GM23338 (cell line): ENCODE measurements at regions not wholly inside any gene's neighbourhood (a gene's known extent, or its start where the extent isn't known, plus 50 kb on each side); places are given as distances from the start of the nearest gene placed in this dataset.

Experiments
- ATAC-seq: fragments of 200-7000 bp; cut with Tn5 transposase; 3 replicates; pipeline ENCODE4 v1.9.1; 2020
- DNase-seq: peaks from one replicate; pipeline ENCODE4 v3.0.0-alpha.2; 2015; ENCODE audit warnings: low spot score
- H2AFZ ChIP-seq: fragments of 200-600 bp; sonication (generic); 2 replicates; pipeline ENCODE4 v1.8.0; 2016; ENCODE audit warnings: antibody characterized with exemption, mild to moderate bottlenecking, moderate library complexity
- H3F3A ChIP-seq: fragments of 200-600 bp; sonication (generic); replicated peaks from 2 replicates; pipeline ENCODE4 v1.8.0; 2017; ENCODE audit warnings: antibody characterized with exemption, mixed run types, low read depth
- H3K27ac ChIP-seq: fragments of 200-600 bp; sonication (generic); 2 replicates; pipeline ENCODE4 v1.6.1; 2016; ENCODE audit warnings: low read depth
- H3K27me3 ChIP-seq: fragments of 200-600 bp; sonication (generic); 2 replicates; pipeline ENCODE4 v1.8.0; 2016; ENCODE audit warnings: mild to moderate bottlenecking, mixed run types, moderate library complexity; ENCODE audit not compliant: insufficient read depth
- H3K36me3 ChIP-seq: fragments of 200-600 bp; sonication (generic); 2 replicates; pipeline ENCODE4 v1.8.0; 2016; ENCODE audit warnings: mild to moderate bottlenecking; ENCODE audit not compliant: insufficient read depth
- H3K4me1 ChIP-seq: fragments of 200-600 bp; sonication (generic); 2 replicates; pipeline ENCODE4 v1.8.0; 2016; ENCODE audit warnings: mild to moderate bottlenecking, moderate library complexity; ENCODE audit not compliant: insufficient read depth
- H3K4me2 ChIP-seq: fragments of 200-600 bp; sonication (generic); 2 replicates; pipeline ENCODE4 v1.7.1; 2017; ENCODE audit warnings: mixed run types
- H3K4me3 ChIP-seq: fragments of 200-600 bp; sonication (generic); 2 replicates; pipeline ENCODE4 v1.6.1; 2016; ENCODE audit warnings: mixed run types
- H3K79me2 ChIP-seq: fragments of 200-600 bp; sonication (generic); replicated peaks from 2 replicates; pipeline ENCODE4 v1.8.0; 2017; ENCODE audit warnings: mild to moderate bottlenecking; ENCODE audit not compliant: insufficient read depth
- H3K9me2 ChIP-seq: fragments of 200-600 bp; sonication (generic); 2 replicates; pipeline ENCODE4 v1.8.0; 2017; ENCODE audit not compliant: insufficient read depth
- H4K20me1 ChIP-seq: fragments of 200-600 bp; sonication (generic); replicated peaks from 2 replicates; pipeline ENCODE4 v1.8.0; 2017; ENCODE audit warnings: mild to moderate bottlenecking; ENCODE audit not compliant: insufficient read depth
- H3K27ac Mint-ChIP-seq: 2 replicates; pipeline ENCODE4 v1.8.0; 2020; ENCODE audit warnings: inconsistent platforms, mild to moderate bottlenecking, moderate library complexity, mixed read lengths
- H3K27me3 Mint-ChIP-seq: 3 replicates; pipeline ENCODE4 v1.8.0; 2022; ENCODE audit warnings: low read depth, mild to moderate bottlenecking, moderate library complexity, mixed read lengths, inconsistent platforms; ENCODE audit not compliant: insufficient read depth, poor library complexity
- H3K36me3 Mint-ChIP-seq: 3 replicates; pipeline ENCODE4 v1.8.0; 2021; ENCODE audit warnings: low read depth, mild to moderate bottlenecking, inconsistent platforms, moderate library complexity, mixed read lengths
- H3K4me1 Mint-ChIP-seq: 3 replicates; pipeline ENCODE4 v1.8.0; 2020; ENCODE audit warnings: mild to moderate bottlenecking, inconsistent platforms, mixed read lengths
- H3K4me3 Mint-ChIP-seq: 3 replicates; pipeline ENCODE4 v1.8.0; 2021; ENCODE audit warnings: moderate library complexity, mild to moderate bottlenecking, inconsistent platforms, mixed read lengths
- H3K9me3 Mint-ChIP-seq: 3 replicates; pipeline ENCODE4 v1.8.0; 2020; ENCODE audit warnings: moderate library complexity, mild to moderate bottlenecking, inconsistent platforms, mixed read lengths
- NANOG ChIP-seq: IDR thresholded peaks from 2 replicates; pipeline ENCODE4 v1.6.1; 2016; ENCODE audit warnings: antibody characterized with exemption, borderline replicate concordance
- POLR2AphosphoS5 ChIP-seq: IDR thresholded peaks from 2 replicates; pipeline ENCODE4 v1.6.1; 2016; ENCODE audit warnings: antibody characterized with exemption, low read depth
- ZNF114 ChIP-seq: fragments of 250-450 bp; sonication (Bioruptor Pico); IDR thresholded peaks from 2 replicates; pipeline ENCODE4 v1.5.0; 2020; ENCODE audit warnings: mild to moderate bottlenecking, moderate library complexity
- ZNF331 ChIP-seq: fragments of 250-450 bp; sonication (Bioruptor Pico); IDR thresholded peaks from 2 replicates; pipeline ENCODE4 v1.5.0; 2020; ENCODE audit warnings: low read depth, mild to moderate bottlenecking, moderate library complexity
- TF ChIP-seq, protein P1 (sequence below), 2 experiments: fragments of 200-600 bp in 1 of 2; sonication (generic) in 1 of 2; conservative IDR thresholded peaks; 2 replicates each; pipeline versions ENCODE4 v1.5.1 to v1.6.1; 2016 to 2017; ENCODE audit warnings: antibody characterized with exemption in 2 of 2, low read depth in 2 of 2, mild to moderate bottlenecking in 2 of 2, moderate library complexity in 1 of 2
- TF ChIP-seq, protein P2 (sequence below): IDR thresholded peaks from 2 replicates; pipeline ENCODE4 v1.6.1; 2016; ENCODE audit warnings: antibody characterized with exemption
- TF ChIP-seq, protein P3 (sequence below): IDR thresholded peaks from one replicate; pipeline ENCODE4 v1.6.1; 2018; ENCODE audit warnings: antibody characterized with exemption; ENCODE audit not compliant: unreplicated experiment

DNA sequence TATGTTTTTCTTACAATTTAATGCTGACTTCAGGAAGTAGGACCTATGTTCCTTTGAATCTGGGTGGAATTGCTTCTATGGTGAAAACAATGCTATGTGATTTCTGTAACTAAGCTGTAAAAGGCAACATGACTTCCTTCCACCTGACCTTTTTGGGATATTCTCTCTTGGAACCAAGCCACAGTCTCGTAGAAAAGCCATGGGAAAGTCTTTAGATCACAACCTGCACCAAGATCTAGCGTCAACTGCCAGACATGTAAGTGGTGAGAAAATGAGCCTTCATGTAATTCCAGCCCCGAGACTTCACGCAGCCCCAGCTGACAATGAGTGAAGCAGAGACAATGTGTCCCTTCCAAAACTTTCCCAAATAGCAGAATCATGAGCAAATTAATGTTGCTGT, 297.0 kb upstream of the DCAF8L1 start:
- TF ChIP-seq, protein P1, sequence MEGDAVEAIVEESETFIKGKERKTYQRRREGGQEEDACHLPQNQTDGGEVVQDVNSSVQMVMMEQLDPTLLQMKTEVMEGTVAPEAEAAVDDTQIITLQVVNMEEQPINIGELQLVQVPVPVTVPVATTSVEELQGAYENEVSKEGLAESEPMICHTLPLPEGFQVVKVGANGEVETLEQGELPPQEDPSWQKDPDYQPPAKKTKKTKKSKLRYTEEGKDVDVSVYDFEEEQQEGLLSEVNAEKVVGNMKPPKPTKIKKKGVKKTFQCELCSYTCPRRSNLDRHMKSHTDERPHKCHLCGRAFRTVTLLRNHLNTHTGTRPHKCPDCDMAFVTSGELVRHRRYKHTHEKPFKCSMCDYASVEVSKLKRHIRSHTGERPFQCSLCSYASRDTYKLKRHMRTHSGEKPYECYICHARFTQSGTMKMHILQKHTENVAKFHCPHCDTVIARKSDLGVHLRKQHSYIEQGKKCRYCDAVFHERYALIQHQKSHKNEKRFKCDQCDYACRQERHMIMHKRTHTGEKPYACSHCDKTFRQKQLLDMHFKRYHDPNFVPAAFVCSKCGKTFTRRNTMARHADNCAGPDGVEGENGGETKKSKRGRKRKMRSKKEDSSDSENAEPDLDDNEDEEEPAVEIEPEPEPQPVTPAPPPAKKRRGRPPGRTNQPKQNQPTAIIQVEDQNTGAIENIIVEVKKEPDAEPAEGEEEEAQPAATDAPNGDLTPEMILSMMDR (conservative IDR thresholded peaks at IDR 0.05; ENCODE audit: low read depth in 2 of 2): no peak
- Mint-ChIP-seq H3K4me3 (no peak overlapping the region), H3K4me1 (peaks cover 3% of the 10 kb centered on the region; the same call in 1 of the 3 replicates), H3K9me3 (no peaks in the 10 kb centered on the region), H3K27me3 (no peaks in the 10 kb centered on the region), H3K36me3 (no peaks in the 10 kb centered on the region), H3K27ac (no peak overlapping the region)
- ATAC-seq (no peak), DNase-seq (no peak)
- Histone ChIP-seq H3K9me2 (no peaks in the 10 kb centered on the region), H3K4me2 (no peak overlapping the region), H2AFZ (no peak overlapping the region), H3K4me1 (no peaks in the 10 kb centered on the region), H3K27ac (no peak overlapping the region), H3F3A (no peaks in the 10 kb centered on the region), H3K27me3 (no peaks in the 10 kb centered on the region), H3K4me3 (no peak overlapping the region), H3K79me2 (no peaks in the 10 kb centered on the region), H3K36me3 (no peaks in the 10 kb centered on the region), H4K20me1 (no peaks in the 10 kb centered on the region)

DNA sequence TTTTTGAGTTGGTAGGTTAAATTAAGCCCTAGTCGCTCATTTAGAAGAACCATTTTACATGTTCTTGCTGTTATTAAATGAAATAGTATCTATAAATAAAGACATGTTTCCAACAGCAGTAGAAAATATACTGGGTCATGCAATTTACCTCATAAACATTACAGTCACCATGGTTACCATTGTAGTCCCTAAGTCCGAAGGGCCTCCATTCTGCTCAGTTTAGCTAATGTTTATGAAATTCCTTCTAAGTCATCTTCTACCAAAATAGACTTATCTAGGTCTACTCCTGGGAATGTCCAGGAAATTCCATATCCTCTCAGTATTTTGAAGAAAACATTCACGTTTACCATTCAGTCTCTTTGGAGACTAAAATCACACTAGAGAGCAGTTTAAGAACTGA, 292.5 kb upstream of the DCAF8L1 start:
- no peaks in the 10 kb centered on the region for H3K9me2 ChIP-seq
- TF ChIP-seq, protein P1 (conservative IDR thresholded peaks at IDR 0.05; ENCODE audit: low read depth in 2 of 2): no peak
- TF ChIP-seq, protein P2, sequence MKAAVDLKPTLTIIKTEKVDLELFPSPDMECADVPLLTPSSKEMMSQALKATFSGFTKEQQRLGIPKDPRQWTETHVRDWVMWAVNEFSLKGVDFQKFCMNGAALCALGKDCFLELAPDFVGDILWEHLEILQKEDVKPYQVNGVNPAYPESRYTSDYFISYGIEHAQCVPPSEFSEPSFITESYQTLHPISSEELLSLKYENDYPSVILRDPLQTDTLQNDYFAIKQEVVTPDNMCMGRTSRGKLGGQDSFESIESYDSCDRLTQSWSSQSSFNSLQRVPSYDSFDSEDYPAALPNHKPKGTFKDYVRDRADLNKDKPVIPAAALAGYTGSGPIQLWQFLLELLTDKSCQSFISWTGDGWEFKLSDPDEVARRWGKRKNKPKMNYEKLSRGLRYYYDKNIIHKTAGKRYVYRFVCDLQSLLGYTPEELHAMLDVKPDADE: no peak
- TF ChIP-seq POLR2AphosphoS5 (no peak), NANOG (no peak), ZNF331 (CRISPR knock-in tag) (no peak), ZNF114 (no peak)
- TF ChIP-seq, protein P3, sequence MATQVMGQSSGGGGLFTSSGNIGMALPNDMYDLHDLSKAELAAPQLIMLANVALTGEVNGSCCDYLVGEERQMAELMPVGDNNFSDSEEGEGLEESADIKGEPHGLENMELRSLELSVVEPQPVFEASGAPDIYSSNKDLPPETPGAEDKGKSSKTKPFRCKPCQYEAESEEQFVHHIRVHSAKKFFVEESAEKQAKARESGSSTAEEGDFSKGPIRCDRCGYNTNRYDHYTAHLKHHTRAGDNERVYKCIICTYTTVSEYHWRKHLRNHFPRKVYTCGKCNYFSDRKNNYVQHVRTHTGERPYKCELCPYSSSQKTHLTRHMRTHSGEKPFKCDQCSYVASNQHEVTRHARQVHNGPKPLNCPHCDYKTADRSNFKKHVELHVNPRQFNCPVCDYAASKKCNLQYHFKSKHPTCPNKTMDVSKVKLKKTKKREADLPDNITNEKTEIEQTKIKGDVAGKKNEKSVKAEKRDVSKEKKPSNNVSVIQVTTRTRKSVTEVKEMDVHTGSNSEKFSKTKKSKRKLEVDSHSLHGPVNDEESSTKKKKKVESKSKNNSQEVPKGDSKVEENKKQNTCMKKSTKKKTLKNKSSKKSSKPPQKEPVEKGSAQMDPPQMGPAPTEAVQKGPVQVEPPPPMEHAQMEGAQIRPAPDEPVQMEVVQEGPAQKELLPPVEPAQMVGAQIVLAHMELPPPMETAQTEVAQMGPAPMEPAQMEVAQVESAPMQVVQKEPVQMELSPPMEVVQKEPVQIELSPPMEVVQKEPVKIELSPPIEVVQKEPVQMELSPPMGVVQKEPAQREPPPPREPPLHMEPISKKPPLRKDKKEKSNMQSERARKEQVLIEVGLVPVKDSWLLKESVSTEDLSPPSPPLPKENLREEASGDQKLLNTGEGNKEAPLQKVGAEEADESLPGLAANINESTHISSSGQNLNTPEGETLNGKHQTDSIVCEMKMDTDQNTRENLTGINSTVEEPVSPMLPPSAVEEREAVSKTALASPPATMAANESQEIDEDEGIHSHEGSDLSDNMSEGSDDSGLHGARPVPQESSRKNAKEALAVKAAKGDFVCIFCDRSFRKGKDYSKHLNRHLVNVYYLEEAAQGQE: no peak
- Mint-ChIP-seq H3K4me3 (no peak overlapping the region), H3K36me3 (no peaks in the 10 kb centered on the region), H3K4me1 (no peaks in the 10 kb centered on the region), H3K9me3 (no peaks in the 10 kb centered on the region), H3K27me3 (no peaks in the 10 kb centered on the region), H3K27ac (no peak overlapping the region)
- no peaks in the 10 kb centered on the region for H3K36me3 ChIP-seq
- H3K4me2 ChIP-seq: no peak overlapping the region
- no peaks in the 10 kb centered on the region for H3K79me2 ChIP-seq
- H4K20me1 ChIP-seq: no peaks in the 10 kb centered on the region
- H3K4me3 ChIP-seq: no peak overlapping the region
- no peaks in the 10 kb centered on the region for H3K27me3 ChIP-seq
- H3K27ac ChIP-seq: no peak overlapping the region
- DNase-seq (no peak), ATAC-seq (no peak)
- H2AFZ ChIP-seq: no peak overlapping the region
- H3F3A ChIP-seq: no peaks in the 10 kb centered on the region
- H3K4me1 ChIP-seq: no peaks in the 10 kb centered on the region
